Stimulated activated CD4-positive, alpha-beta T cell treated with anti-CD3 and anti-CD28 coated beads, Interleukin-1b, Interleukin-23, amount 100 ng/mL, for 1 hour (primary cell): ENCODE measurements at regions not wholly inside any gene's neighbourhood (a gene's known extent, or its start where the extent isn't known, plus 50 kb on each side); places are given as distances from the start of the nearest gene placed in this dataset.

ENCODE experiments used
- DNase-seq, 2 donors: peaks; one replicate each; pipeline ENCODE4 v3.0.0-alpha.2; 2020; ENCODE audit warnings: low read depth in 2 of 2

DNA sequence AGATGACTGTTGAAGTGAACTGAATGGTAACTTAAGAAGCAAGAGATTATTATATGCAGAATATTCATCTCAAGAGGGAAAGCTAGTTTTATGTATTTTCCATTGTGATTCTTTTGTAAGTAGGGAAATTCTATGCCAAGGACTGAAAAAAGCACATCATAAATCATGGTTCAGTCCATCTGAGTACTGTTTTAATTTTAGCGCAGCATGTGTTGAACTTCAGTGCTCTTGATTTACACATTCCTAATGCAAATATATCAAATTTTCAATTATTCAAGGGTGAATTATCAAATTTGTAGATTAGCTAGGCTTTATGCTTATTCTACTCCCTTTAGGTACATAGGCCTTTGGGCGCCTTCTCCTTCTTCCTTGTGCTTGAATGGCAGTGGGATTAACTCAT, 50.3 kb upstream of the TCF12 start:
- no peak for DNase-seq

DNA sequence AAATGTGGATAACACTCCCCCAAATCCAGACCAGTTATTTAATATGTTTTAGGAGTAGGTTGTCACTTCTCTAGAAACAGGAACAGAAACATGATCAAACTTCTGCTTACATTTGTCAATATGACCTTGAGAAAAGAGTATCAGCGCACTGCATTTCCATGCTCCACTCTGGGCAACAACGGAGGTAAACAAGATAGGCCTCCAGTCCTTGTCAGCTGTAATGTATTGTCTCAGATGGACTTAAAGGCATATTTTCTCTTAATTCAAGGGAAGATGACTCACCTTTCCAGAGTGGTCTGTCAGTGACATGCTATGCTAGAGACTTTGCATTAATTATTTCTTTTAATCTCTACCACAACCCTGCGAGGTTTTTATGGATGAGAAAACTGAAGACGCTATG, 51.6 kb upstream of the TCF12 start:
- no peak for DNase-seq

DNA sequence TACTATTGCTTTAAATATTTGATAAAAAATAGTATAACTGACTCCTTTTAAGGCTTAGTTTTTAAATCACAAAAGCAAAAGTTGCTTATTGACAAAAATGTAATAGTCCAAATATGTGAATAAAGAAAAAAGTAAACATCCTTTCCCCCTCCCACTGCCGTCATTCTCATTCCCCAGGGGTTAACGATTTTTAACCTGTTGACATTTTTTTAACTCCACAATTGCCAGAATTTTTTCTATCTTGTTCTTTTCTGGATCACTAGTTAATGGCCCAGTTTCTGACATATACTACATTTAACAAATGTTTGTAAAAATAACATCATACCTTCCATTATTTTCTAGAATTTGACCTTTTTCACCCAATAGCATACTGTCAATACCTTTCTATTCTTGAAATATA, 60.6 kb upstream of the TCF12 start:
- no peak for DNase-seq

DNA sequence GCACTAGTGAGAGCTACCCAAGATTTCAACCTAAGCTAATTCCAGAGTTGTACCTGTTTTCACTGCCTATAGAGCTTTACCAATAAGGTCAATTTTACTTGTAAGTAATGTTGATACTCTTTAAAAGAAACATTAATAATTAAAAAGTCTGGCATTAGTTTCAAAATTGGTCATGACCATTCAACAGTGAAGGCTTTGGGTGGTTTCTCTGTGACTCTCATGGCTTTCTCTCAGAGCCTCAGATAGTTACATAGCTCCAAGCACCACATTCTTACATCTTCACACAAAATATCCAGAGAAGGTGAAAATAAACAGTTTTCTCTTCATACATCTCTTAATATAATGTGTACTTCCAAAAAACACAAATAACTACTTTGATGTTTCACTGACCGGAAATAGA, 61.5 kb upstream of the TCF12 start:
- no peak for DNase-seq

DNA sequence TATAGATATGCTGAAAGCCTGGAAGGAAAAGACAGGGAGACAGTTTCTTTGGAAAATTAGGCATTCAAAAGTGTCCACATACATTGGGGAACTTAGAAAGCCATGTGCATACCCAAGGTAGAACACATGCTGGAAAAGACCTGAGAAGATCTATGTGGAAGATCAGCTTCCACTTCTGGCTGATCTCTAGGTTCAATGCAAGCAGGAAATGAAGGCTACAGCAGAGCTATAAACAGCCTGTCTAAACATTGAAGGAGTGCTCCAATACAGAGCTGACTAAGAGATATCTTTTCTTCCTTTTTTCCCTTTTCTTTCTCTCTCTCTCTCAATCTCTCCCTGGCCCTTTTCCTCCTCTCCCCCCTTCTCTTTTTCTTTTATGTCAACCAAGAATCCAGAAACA, 73.6 kb upstream of the TCF12 start:
- DNase-seq: no peak

DNA sequence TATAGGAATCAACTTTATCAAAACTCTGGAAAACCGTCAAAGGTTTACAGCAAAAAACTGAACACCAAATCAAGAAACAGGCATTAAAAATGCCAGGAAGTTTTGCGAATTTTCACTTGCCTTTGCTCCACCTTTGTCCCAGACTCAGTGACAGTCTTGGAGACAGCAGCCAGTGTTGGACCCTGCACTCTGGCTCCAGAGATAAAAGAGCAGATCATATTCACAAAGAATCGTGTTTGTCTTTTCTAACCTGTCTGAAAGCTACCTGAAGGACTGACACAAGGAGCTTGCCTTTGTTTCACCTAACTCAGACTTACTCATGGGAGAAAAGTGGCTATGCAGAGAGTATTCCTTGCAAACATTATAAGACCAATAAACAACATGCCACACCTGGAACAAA, 74.0 kb upstream of the TCF12 start:
- DNase-seq: no peak

DNA sequence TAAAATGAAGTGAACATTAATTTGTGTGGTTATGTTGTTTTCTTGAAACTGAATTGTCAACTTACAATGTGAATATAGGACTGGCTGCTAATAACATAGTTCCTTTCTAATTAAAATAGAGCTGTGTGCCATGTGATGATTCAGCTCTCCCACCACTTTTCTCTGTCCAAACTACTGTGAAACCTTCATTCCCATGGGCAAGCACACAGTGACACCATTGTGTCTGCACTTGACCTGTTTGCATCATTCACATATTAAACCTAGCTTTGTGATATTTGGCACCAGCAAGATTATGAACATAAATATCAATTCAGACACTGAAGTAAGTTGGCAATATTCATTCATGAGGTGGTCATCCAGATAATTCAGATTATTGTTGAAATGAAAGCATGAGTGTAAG, 78.8 kb upstream of the TCF12 start:
- no peak for DNase-seq

DNA sequence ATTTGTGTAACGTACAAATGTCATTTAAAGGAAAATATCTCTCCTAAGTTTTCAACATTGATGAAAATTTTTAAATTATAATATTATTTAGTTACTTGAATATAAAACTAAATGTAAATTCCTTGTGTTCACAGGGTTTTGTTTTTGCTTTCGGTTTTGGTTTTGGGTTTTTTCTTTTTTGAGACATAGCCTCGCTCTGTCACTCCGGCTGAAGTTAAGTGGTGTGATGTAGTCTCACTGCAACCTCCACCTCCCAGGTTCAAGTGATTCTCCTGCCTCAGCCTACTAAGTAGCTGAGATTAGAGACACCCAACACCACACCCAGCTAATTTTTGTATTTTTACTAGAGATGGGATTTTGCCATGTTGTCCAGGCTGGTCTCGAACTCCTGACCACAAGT, 79.3 kb upstream of the TCF12 start:
- DNase-seq: no peak

DNA sequence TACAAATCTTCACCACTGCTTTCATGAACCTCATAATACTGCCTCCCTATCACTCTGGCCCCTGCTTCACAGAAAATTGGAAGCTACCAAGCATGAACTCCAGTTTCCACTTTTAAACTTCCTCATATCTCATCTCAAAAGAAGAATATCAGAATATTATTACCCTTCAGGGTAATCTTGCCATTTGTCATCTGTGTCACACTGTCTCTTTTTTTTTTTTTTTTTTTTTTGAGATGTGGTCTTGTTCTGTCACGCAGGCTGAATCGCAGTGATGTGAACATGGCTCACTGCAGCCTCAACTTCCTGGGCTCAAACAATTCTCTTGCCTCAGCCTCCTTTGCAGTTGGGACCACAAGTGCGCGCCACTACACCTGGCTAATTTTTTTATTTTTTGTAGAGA, 80.4 kb upstream of the TCF12 start:
- DNase-seq: no peak

DNA sequence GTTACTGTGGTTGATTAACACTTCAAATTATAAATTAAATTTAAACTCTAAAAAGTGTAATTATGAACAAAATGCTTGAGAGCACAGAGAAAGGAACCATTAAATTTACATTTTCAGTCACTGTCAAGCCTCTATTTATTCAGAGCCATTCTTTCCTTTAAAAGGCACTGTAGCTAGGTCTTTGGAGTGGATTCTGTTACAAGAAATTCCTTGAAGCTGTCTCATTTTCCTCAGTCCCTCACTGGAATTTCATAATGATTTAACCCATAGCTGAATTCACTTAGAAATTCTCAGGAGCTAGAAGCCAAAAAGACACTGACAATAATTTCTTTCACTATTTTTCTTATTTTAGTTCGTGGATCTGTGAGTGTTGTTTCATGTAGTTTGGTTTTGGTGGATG, 81.2 kb upstream of the TCF12 start:
- DNase-seq: no peak

DNA sequence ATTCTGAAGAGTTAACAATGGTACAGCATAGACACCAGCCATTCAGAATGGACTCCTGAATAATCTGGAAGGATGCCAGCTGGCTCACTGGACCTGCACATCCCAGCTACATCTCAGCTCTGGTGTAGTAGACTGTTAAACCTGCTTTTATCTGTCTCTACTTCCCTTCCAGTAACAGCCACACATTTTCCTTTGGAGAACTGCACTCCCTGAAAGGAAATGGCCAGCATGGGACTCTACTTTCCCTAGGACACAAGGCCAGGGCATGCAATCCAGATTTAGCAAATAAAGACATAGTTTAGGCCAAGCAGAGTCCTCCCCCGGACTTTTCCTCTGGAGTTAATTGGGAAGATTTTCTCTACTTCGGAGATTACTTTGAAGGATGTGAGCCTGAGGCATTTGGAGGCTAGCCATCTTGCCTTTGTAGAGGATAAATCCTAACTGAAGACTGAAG, 82.7 kb upstream of the TCF12 start:
- no peak for DNase-seq

DNA sequence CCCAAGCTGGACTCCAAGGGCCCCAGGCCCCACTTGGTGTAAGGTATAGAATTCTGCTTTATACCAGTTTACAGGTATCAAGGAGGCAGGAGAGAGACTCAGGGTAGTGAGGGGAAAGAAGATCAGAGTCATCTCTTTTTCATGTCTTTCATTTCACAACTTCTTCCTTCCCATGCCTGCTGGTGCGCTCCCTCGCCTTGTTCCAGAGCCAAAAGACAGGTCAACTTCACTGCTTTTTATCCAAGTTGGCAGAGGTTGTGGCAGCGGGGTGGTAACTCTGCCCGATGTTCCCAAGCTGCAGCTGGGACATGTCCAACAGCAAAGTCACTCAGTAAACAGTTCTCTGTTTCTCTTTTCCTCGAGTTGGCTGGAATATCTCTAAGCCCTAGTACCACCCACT, 86.3 kb upstream of the TCF12 start:
- no peak for DNase-seq

DNA sequence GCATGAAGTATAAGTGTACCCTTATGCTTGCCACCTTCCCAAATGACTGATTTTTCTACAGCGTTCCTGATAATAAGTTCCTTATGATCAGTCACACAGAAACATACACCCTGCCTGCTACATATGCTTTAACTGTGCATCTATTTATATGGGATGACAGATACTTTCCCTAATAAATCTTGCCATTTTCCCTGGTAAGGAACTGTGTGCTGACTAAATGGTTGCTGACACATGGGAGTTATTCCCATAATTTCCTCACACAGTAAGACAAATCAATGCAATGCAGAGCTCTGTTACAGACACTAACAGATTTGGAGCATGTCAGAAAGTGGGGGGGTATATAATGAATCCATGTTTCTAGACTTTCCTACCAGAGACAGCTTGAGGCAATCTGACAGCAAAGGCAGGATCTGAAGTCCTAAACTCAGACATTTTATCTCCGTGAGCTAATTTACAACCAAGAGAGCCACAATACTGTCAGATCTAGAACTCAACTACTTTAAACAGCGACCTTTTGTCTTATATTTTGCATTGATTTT, 86.9 kb upstream of the TCF12 start:
- no peak for DNase-seq

DNA sequence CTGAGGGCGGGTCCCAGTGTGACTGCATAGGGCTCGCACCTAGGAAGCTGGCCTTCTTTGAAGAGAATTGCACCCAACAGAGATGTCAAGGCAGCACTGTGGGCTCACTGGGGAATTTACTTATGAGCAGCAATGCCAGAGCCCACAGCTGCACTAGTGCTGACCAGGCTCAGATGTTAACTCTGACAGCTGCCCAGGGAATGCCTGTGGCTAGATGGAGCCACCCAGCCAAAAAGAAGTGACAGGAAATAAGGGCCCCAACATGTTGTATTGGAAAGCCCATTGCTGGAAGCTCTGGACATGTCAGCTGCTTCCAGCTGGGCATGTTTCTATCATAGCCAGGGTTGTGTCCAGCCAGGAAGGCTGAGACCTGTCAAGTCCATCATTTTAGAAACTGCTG, 90.9 kb upstream of the ZNF280D start:
- DNase-seq: no peak

DNA sequence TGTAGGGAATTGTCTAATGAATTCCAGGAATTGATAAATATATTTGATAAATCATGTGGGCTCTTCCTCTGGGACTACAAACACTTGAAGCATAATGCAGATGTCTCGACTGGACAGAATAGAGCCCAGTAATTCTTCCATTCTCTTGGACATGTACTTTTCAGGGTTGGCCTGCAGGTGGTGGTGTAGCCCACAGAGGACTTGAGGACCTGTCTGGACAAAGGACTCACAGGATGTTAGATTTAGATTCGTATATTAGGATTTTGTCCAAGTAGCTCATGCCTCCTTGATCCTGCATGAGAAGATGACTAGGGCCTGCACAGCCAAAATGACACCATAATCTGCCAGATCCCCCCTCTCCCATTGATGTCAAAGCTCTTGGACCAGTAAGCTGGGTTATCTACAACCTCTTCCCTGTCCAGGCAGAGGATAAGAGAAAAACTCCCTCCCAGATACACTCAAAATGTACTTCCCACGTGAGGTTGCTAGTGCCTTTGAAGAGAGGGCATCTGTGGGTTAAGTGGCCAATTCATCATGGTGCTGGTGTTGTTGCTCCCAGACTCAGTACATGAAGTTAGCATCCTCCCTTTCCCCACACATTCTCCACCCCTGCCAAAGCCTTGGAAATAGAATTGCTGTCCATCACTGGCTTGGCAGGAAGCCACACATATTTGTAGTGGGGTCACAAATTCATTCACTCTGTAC, 88.6 kb upstream of the ZNF280D start:
- DNase-seq: peak in 1 of 2 donors; percentile 6

DNA sequence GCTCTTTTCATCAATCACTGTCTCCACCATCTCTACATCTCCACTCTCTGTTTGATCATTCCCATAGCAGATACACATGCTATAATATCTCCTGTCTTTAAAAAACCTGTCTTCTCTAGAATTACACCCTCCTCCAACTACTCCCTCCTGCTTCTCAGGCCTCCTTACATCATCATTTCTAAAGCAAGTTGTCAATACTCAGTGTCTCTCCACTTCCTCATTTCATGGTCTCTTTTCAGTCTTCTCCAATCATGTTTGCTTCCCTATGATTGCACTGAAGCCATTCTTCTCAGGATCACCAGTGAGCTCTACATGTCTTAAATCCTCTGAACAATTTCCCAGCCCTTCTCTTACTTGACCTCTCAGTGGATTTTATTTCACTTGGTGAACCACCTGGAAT, 87.0 kb upstream of the ZNF280D start:
- no peak for DNase-seq

DNA sequence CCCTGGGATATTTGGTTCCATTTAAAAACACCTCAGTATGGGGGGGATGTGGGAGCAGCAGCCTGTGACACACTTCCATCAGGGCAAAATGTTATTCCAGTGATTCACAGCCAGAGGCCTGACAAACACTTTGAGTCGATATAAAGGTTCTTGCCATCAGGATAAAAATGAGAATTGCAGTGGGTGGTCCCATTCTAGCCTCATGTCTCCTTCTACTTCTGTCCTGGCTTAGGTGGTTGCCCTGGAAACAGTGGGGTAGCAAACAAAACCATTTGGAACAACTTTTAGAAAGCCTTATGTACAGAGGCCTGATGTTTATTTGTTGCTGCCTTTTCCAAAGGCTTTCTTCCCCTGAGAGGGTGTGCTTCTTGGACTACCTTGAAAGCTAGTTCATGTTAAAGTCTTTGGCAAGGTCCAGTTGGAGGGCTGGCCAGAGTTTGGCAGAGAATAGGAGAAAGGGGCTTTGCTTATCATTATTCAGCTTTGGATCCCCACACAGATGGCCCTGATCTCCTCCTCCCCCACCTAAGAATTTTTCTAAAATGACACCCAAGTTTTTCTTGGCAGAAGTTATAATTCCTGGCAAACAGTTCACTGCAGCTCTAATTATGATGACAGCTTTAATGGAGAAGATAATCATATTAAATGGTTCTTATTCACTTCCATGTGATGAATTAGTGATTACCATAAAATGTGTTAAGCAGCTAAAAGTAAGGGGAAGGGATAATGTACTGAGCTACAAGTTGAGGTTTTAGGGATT, 84.2 kb upstream of the ZNF280D start:
- no peak for DNase-seq

DNA sequence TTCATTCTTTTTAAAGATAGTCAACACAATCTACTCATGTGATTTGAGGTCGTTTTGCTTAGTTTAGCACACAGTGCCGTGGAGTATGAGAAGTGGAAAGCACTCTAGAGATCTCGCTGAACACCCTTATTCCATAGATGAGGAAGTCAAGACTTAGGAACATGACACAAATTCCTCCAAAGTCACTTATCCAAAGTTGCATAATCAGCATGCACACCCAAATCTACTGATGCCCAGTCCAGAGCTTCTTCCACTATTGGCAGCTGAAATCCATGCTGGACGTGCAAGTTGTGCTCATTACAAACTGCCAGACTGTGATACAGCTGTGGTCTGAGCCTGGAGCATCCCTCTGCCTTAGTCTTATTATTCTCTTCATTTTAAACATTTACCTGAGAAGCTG, 83.5 kb upstream of the ZNF280D start:
- no peak for DNase-seq

DNA sequence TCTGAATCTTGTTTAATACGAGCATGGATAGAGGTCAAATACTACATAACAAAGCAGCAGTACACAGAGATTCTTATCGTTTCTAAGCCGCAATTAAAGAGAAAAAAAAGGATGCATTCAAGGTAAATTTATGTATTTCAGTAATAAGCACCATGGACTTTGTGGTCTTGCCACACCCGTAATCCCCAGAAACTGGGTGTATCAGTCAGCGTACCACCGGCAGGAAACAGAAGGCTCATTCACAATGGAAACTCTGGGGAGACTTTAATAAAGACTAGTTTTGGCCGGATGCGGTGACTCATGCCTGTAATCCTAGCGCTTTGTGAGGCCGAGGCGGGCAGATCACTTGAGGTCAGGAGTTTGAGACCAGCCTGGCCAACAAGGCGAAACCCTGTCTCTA, 81.9 kb upstream of the ZNF280D start:
- DNase-seq: no peak

DNA sequence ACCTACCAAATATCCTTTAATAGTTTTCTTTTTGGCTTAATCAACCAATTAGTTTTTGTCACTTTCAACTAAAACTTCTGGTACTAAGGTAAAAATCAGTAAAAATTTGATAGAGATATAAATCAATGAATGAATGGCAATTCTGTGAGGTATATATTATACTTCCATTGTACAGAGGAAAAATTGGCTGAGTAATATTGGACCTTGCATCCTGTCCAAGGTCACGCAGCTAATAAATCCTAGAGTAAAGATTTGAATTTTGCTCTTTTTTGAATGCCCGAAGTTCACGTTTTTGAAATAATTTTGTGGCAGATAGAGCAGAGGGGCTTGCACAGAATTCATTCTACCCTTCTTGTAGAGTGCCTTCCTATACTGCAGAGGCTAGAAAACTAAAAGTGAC, 81.1 kb upstream of the ZNF280D start:
- no peak for DNase-seq

DNA sequence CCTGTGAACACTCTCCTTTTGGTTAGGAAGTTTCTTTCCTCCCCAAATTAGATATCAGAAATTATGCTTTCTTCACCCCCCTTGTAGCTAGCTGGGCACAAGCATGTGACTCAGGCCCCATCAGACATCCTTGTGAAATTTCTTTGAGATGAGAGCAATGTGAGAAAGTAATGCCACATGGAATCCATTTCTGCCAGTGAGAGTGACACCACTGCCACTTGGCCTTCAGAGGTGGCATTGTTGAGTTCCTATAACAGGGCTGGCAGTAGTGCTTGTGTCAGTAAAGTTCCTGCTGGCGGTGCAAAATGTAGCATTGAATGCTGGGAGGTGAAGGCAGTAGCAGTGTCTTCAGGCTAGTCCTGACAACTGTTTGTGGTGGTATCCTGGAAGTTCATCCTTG, 80.7 kb upstream of the ZNF280D start:
- no peak for DNase-seq

DNA sequence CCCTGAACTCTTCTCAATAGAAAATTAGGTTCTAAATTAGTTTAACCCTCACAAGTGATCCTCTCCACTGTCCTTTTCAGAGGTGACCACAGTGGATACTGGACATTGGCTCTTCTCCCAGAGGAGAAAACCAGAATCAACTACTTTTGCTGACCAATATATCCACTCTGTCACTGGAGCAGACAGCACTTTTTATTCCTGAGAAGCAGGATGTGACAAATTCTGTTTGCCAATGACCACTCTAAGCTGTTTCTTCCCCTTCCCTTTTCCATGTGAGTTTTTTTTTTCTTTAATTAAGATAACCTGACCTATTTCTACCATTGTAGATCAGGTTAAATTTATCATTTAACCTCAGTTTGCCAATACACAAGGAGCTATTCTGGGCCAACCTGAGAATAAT, 79.7 kb upstream of the ZNF280D start:
- DNase-seq: no peak

DNA sequence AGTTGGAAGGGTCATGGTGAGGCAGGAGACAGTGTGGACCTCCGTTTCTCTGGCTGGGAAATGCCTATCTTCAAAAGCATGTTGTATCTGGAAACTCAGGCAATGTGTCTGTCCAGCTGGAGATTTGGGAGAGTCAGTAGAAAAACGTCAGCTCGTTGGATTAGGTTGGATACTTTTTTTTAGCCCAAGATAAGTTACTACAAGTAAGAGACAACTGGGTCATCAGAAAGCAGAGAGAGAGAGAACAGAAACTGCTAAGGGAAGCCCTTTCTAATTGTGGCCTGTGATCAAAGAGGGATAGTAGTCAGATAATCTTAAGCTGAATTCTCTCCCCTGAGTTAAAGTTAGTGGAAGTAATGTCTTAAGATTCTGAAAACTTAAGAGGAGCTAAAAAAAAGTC, 78.9 kb upstream of the ZNF280D start:
- no peak for DNase-seq
